ENCODE measurements at regions not wholly inside any gene's neighbourhood (a gene's known extent, or its start where the extent isn't known, plus 50 kb on each side); places are given as distances from the start of the nearest gene placed in this dataset.

- TF ChIP-seq, protein P1, sequence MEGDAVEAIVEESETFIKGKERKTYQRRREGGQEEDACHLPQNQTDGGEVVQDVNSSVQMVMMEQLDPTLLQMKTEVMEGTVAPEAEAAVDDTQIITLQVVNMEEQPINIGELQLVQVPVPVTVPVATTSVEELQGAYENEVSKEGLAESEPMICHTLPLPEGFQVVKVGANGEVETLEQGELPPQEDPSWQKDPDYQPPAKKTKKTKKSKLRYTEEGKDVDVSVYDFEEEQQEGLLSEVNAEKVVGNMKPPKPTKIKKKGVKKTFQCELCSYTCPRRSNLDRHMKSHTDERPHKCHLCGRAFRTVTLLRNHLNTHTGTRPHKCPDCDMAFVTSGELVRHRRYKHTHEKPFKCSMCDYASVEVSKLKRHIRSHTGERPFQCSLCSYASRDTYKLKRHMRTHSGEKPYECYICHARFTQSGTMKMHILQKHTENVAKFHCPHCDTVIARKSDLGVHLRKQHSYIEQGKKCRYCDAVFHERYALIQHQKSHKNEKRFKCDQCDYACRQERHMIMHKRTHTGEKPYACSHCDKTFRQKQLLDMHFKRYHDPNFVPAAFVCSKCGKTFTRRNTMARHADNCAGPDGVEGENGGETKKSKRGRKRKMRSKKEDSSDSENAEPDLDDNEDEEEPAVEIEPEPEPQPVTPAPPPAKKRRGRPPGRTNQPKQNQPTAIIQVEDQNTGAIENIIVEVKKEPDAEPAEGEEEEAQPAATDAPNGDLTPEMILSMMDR (IDR thresholded peaks at IDR 0.05), result no peak
- no peak for TF ChIP-seq POLR2A (IDR thresholded peaks at IDR 0.05)
Measured at GRCh38 chr4:20646287-20646686, 54.0 kb upstream of the PACRGL start.
